Astrocyte (in vitro differentiated cells and primary cell): ENCODE measurements at regions not wholly inside any gene's neighbourhood (a gene's known extent, or its start where the extent isn't known, plus 50 kb on each side); places are given as distances from the start of the nearest gene placed in this dataset.

Source experiments
- DNase-seq: peaks from one replicate; pipeline ENCODE4 v3.0.0-alpha.2; 2010; ENCODE audit warnings: low read depth
- FAIRE-seq: peaks from 2 replicates; lab custom pipeline; 2011; peaks lifted over from hg19 to GRCh38; lab: Jason Lieb, UNC
- H2AFZ ChIP-seq: 2 replicates; pipeline ENCODE4 v1.6.0; 2012; ENCODE audit warnings: low read depth, low read length, inconsistent platforms
- H3K27ac ChIP-seq: 2 replicates; pipeline ENCODE4 v1.5.1; 2011; ENCODE audit warnings: low read depth, low read length, inconsistent platforms
- H3K27me3 ChIP-seq: 2 replicates; pipeline ENCODE4 v1.6.0; 2011; ENCODE audit warnings: low read length, inconsistent platforms; ENCODE audit not compliant: insufficient read depth
- H3K36me3 ChIP-seq: 2 replicates; pipeline ENCODE4 v1.5.1; 2011; ENCODE audit warnings: low read length, inconsistent platforms; ENCODE audit not compliant: insufficient read depth
- H3K4me1 ChIP-seq: 2 replicates; pipeline ENCODE4 v1.5.1; 2011; ENCODE audit warnings: low read length, inconsistent platforms; ENCODE audit not compliant: insufficient read depth
- H3K4me2 ChIP-seq: 2 replicates; pipeline ENCODE4 v1.6.0; 2012; ENCODE audit warnings: low read length, inconsistent platforms
- H3K4me3 ChIP-seq: 2 replicates; pipeline ENCODE4 v1.5.1; 2011; ENCODE audit warnings: low read depth, mild to moderate bottlenecking, low read length, inconsistent platforms; ENCODE audit not compliant: insufficient read depth
- H3K79me2 ChIP-seq: 2 replicates; pipeline ENCODE4 v1.6.0; 2012; ENCODE audit warnings: mild to moderate bottlenecking, low read length, inconsistent platforms; ENCODE audit not compliant: insufficient read depth
- H3K9ac ChIP-seq: 2 replicates; pipeline ENCODE4 v1.6.0; 2012; ENCODE audit warnings: mild to moderate bottlenecking, low read length, inconsistent platforms
- H3K9me3 ChIP-seq: 2 replicates; pipeline ENCODE4 v1.5.1; 2012; ENCODE audit warnings: low read depth, mild to moderate bottlenecking, low read length, inconsistent platforms; ENCODE audit not compliant: insufficient read depth
- H4K20me1 ChIP-seq: 2 replicates; pipeline ENCODE4 v1.6.0; 2012; ENCODE audit warnings: low read length, inconsistent platforms; ENCODE audit not compliant: insufficient read depth
- H3K27ac Mint-ChIP-seq: one replicate; pipeline ENCODE4 v1.8.0; 2021; ENCODE audit warnings: mild to moderate bottlenecking, mixed read lengths; ENCODE audit not compliant: unreplicated experiment
- H3K27me3 Mint-ChIP-seq: one replicate; pipeline ENCODE4 v1.8.0; 2021; ENCODE audit warnings: low read depth, mixed read lengths; ENCODE audit not compliant: unreplicated experiment
- H3K36me3 Mint-ChIP-seq: one replicate; pipeline ENCODE4 v1.8.0; 2021; ENCODE audit warnings: low read depth, mixed read lengths; ENCODE audit not compliant: unreplicated experiment
- H3K4me1 Mint-ChIP-seq: one replicate; pipeline ENCODE4 v1.8.0; 2021; ENCODE audit warnings: low read depth, mixed read lengths; ENCODE audit not compliant: unreplicated experiment
- H3K4me3 Mint-ChIP-seq: one replicate; pipeline ENCODE4 v1.8.0; 2021; ENCODE audit warnings: mild to moderate bottlenecking, moderate library complexity, mixed read lengths; ENCODE audit not compliant: unreplicated experiment
- H3K9me3 Mint-ChIP-seq: one replicate; pipeline ENCODE4 v1.8.0; 2021; ENCODE audit warnings: mild to moderate bottlenecking, mixed read lengths; ENCODE audit not compliant: unreplicated experiment
- CTCF ChIP-seq: IDR thresholded peaks from 2 replicates; pipeline ENCODE4 v1.5.1; 2011; ENCODE audit warnings: low read depth, mild to moderate bottlenecking, inconsistent platforms, low read length, moderate library complexity; ENCODE audit not compliant: insufficient read depth
- EZH2 ChIP-seq: IDR thresholded peaks from 2 replicates; pipeline ENCODE4 v1.6.1; 2012; ENCODE audit warnings: mild to moderate bottlenecking, low read length, inconsistent platforms; ENCODE audit not compliant: insufficient read depth

GRCh38 chr17:14792746-14793145 is 472.4 kb downstream of the PMP22 start:
- peaks cover 2% of the 10 kb centered on the region for H3K9me3 Mint-ChIP-seq
- DNase-seq (no peak), FAIRE-seq (no peak)
- H3K4me1 Mint-ChIP-seq, result peaks cover 29% of the 10 kb centered on the region
- no peaks in the 10 kb centered on the region for H3K36me3 ChIP-seq
- no peaks in the 10 kb centered on the region for H4K20me1 ChIP-seq
- no peak overlapping the region for H3K4me3 Mint-ChIP-seq
- H3K27me3 ChIP-seq, result no peaks in the 10 kb centered on the region
- no peaks in the 10 kb centered on the region for H3K36me3 Mint-ChIP-seq
- no peak overlapping the region for H2AFZ ChIP-seq
- H3K79me2 ChIP-seq, result no peaks in the 10 kb centered on the region
- H3K9ac ChIP-seq, result no peak overlapping the region
- peaks cover 5% of the 10 kb centered on the region for H3K4me1 ChIP-seq
- no peaks in the 10 kb centered on the region for H3K27me3 Mint-ChIP-seq
- TF ChIP-seq CTCF, result no peak
- no peak for TF ChIP-seq EZH2
- H3K9me3 ChIP-seq, result no peaks in the 10 kb centered on the region
- H3K4me2 ChIP-seq, result peak overlapping the region; percentile 25
- H3K27ac Mint-ChIP-seq, result no peak overlapping the region
- no peak overlapping the region for H3K4me3 ChIP-seq
- H3K27ac ChIP-seq, result peak overlapping the region; percentile 14

GRCh38 chr17:14791221-14791620 is 473.9 kb downstream of the PMP22 start:
- Mint-ChIP-seq H3K9me3 (no peaks in the 10 kb centered on the region), H3K27ac (no peak overlapping the region), H3K4me3 (no peak overlapping the region), H3K4me1 (peaks cover 29% of the 10 kb centered on the region), H3K36me3 (no peaks in the 10 kb centered on the region), H3K27me3 (peaks cover 3% of the 10 kb centered on the region)
- no peak overlapping the region for H3K9ac ChIP-seq
- H3K4me1 ChIP-seq, result peaks cover 5% of the 10 kb centered on the region
- no peak overlapping the region for H3K4me2 ChIP-seq
- TF ChIP-seq EZH2 (no peak), CTCF (no peak)
- no peak overlapping the region for H2AFZ ChIP-seq
- H3K4me3 ChIP-seq, result no peak overlapping the region
- H4K20me1 ChIP-seq, result no peaks in the 10 kb centered on the region
- DNase-seq, result no peak
- no peaks in the 10 kb centered on the region for H3K79me2 ChIP-seq
- H3K9me3 ChIP-seq, result no peaks in the 10 kb centered on the region
- no peak for FAIRE-seq
- H3K27me3 ChIP-seq, result no peaks in the 10 kb centered on the region
- no peaks in the 10 kb centered on the region for H3K36me3 ChIP-seq
- H3K27ac ChIP-seq, result no peak overlapping the region

- Histone ChIP-seq H3K4me1 (peaks cover 5% of the 10 kb centered on the region), H3K27me3 (no peaks in the 10 kb centered on the region), H3K36me3 (no peaks in the 10 kb centered on the region), H3K9ac (no peak overlapping the region), H3K4me2 (no peak overlapping the region), H3K9me3 (no peaks in the 10 kb centered on the region), H4K20me1 (no peaks in the 10 kb centered on the region), H3K4me3 (no peak overlapping the region), H3K27ac (no peak overlapping the region), H2AFZ (no peak overlapping the region), H3K79me2 (no peaks in the 10 kb centered on the region)
- H3K4me1 Mint-ChIP-seq, result peaks cover 29% of the 10 kb centered on the region
- no peaks in the 10 kb centered on the region for H3K36me3 Mint-ChIP-seq
- TF ChIP-seq CTCF (no peak), EZH2 (no peak)
- H3K27ac Mint-ChIP-seq, result no peak overlapping the region
- no peaks in the 10 kb centered on the region for H3K9me3 Mint-ChIP-seq
- H3K27me3 Mint-ChIP-seq, result peaks cover 3% of the 10 kb centered on the region
- DNase-seq, result no peak
- H3K4me3 Mint-ChIP-seq, result no peak overlapping the region
- FAIRE-seq, result no peak
Measured at GRCh38 chr17:14790521-14790920, 474.6 kb downstream of the PMP22 start.
